Stimulated activated CD4-positive, alpha-beta T cell treated with anti-CD3 and anti-CD28 coated beads, Interleukin-1b, Interleukin-23, amount 100 ng/mL, for 24 hours (primary cell): ENCODE measurements at regions not wholly inside any gene's neighbourhood (a gene's known extent, or its start where the extent isn't known, plus 50 kb on each side); places are given as distances from the start of the nearest gene placed in this dataset.

Source experiments
- DNase-seq, 4 experiments: peaks; one replicate each; pipeline ENCODE4 v3.0.0-alpha.2; 2020; ENCODE audit warnings: low read depth in 4 of 4, low spot score in 1 of 4

GRCh38 chr10:128823201-128823600 lies 643.8 kb upstream of the MGMT start:
- DNase-seq = no peak

- DNase-seq = no peak
These were observed 641.4 kb upstream of the MGMT start for GRCh38 chr10:128825626-128826025.

- no peak for DNase-seq
These were observed 633.4 kb upstream of the MGMT start for GRCh38 chr10:128833671-128834070.

- no peak for DNase-seq
These were observed 631.7 kb upstream of the MGMT start for GRCh38 chr10:128835361-128835760.

GRCh38 chr10:128837478-128837877 lies 629.6 kb upstream of the MGMT start:
- DNase-seq = no peak

- DNase-seq = no peak
These were observed 627.9 kb upstream of the MGMT start for GRCh38 chr10:128839134-128839533.

- DNase-seq = no peak
These were observed 627.3 kb upstream of the MGMT start for GRCh38 chr10:128839701-128840100.

DNA sequence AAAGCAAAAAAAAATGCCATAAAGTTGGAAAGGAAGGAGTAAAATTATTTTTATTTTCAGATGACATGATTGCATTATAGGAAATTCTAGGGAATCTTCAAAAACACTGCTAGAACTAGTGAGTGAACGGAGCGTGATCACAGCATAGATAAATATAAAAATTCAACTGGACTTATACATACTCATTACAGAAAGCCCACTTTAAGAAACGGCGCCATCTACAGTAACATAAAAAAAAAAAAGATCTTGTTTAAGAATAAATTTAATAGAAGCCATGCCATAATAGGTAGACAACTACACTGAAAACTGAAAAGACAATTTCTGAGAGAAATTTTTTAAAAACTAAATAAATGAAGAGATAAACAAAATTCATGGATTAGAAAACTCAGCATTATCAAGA lies 623.1 kb upstream of the MGMT start:
- DNase-seq = no peak

DNA sequence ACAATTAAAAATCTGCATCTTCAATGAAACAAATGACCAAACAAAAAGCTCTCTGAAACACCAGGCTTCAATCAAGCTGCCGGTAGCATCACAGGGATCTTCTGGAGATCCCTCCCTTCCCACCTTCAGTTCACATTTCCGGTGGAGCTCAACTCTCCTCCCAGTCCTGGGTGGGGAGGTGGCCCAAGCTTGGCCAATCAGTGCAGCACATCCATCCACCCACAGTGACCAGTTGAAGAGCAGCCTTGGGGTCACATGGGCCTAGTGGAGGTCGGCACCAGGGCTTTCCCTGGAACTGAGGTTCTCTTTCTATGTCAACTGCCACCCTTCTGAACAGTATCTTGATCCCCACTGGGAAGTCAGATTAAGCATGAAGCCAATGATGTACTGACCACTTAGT lies 620.1 kb upstream of the MGMT start:
- DNase-seq = no peak

- DNase-seq = no peak
These were observed 618.2 kb upstream of the MGMT start for GRCh38 chr10:128848810-128849209.

DNA sequence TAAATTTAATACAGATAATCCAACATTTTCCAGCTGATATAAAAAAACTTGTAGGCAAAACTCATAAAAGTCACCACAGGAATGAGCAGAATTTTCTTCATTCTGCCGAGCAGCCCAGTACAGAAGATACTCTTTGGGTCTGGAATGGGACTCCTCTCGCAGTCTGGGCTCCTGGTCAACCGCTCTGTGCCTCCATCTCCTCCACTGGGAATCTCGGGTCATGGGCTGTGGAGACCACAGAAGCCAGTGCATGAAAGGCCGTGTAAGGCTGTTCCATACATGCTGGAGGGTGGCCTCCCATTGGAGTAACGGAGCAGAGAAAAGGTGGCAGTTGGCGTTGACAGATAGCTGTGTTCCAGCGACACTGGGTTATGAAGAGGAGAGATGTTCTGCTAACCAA lies 616.4 kb upstream of the MGMT start:
- DNase-seq = no peak

- DNase-seq = no peak
These were observed 615.8 kb upstream of the MGMT start for GRCh38 chr10:128851281-128851680.

DNA sequence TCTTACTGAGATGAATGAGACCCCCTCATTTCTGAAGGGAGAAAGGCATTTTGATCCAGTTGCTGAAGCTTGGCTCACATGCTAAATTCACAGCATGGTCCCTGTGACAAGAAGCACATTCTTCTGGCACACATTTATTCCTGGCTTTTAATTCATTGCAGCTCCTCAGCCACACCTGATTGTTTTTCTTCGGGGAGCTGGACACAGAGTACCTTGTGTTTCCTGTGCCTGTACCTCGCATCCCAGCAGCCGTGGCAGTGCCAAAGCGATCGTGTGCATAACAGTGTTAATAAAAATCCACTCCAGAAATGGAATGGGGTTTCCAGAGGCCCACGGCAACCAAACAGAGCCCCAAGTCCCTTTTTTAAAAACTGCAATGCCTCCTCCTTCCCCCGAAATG lies 615.3 kb upstream of the MGMT start:
- DNase-seq = no peak

GRCh38 chr10:128852449-128852848 lies 614.6 kb upstream of the MGMT start:
- DNase-seq = no peak

DNA sequence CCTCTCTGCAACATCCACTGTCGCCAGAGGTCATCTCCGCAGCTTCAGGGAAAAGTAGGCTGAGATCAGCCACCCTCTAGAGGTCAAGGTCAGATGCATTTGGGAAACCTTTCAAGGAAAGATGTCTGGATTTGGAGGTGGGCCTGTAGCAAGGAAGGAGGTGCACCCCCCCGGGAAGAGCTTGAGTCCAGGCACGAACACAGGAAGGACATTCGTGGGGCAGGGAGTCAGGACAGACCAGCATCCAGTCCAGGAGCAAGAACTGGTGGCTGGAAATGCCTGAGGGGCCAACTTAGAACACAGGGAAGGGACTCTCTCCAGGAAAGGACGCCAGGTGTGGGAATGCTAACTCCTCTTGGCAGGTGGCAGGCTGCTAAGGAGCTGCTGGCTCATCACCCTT lies 614.1 kb upstream of the MGMT start:
- DNase-seq = no peak

DNA sequence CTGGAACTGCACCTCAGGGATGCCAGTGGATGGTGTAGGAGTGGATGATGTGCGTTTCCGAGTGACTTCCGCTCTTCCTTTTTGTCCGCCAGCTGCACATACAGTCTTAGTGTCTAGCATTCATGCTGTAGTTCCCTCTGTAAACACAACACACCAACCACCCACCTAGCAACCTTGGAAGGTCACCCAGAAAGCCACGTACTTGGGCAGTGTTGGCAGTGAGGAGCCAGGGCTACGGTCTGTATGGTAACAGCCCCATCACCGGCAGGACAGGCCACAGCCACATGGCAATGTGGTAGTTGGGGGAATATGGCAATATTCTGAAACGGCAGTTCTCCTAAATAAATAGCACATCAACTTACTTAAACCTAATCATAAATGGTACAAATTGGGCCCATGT lies 613.5 kb upstream of the MGMT start:
- no peak for DNase-seq

DNA sequence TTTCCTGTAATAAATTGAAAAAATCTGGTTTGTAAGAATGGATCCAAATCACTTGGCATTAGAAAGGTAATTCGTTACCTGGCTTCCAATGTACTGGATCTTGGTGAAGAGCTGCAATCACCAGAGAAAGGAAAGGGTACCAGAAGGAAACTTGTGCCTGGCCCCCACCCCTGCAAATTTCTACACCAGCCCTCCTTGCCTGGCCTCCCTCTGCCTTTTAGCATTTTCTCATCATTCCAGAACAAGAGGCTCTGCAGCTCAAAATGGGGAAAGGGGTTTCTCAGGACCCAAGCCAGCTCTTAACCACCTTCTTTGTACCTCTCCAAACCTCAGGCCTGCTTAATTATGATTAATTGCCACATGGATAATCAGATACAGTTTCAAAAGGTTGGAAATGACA lies 612.8 kb upstream of the MGMT start:
- DNase-seq = no peak

GRCh38 chr10:128854963-128855362 lies 612.1 kb upstream of the MGMT start:
- DNase-seq = no peak

GRCh38 chr10:128855618-128856428 lies 611.2 kb upstream of the MGMT start:
- no peak for DNase-seq

DNA sequence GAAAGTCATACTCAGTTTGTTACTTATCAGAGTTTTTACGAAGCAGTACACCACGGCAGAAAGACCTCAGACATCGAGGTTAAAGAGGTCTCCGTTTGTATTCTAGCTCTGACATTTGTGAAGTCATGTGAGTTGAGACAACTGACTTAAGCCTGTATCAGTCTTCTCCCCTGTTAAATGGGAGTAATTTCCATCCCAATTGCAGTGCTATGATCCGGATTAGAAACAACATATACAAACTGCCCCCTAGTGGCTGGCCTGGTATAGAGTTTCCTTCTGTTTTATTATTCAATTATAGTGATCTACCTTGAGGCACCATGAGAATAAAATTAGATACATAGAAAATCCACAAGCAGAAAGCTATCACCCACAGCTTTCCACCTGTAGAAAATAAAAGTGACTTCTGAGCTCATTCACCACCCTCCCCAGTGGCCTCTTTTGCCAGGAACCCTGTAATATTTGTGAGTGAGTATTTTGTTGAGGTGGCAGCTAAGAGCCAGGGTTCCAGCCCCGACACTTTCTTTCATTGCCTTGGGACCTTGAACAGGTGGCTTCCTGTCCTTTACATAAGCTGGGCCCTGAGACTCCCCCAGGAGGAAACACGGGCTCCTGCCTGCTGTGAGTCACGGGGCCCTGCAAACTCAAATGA lies 607.2 kb upstream of the MGMT start:
- peak in 1 of 4 experiments; percentile 7 for DNase-seq

DNA sequence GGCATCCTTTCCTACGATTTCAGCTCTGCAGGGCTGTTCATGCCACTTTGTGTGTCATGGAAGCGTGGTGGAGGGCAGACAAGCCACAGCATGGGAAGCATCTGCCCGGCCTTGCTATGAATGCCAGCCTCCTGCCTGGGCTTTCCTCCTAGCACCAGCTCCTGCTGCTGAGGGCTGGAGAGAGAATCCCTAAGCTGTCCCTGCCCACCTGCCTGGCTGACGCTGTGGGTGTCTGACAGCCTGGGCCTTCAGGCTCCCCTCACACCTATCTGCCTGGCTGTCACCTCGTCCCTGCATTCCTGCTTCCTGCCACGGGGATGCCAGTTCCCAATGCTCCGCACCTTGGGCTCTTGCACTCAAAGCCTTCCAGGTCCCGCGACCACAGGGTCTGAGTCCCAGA lies 606.5 kb upstream of the MGMT start:
- DNase-seq = no peak

DNA sequence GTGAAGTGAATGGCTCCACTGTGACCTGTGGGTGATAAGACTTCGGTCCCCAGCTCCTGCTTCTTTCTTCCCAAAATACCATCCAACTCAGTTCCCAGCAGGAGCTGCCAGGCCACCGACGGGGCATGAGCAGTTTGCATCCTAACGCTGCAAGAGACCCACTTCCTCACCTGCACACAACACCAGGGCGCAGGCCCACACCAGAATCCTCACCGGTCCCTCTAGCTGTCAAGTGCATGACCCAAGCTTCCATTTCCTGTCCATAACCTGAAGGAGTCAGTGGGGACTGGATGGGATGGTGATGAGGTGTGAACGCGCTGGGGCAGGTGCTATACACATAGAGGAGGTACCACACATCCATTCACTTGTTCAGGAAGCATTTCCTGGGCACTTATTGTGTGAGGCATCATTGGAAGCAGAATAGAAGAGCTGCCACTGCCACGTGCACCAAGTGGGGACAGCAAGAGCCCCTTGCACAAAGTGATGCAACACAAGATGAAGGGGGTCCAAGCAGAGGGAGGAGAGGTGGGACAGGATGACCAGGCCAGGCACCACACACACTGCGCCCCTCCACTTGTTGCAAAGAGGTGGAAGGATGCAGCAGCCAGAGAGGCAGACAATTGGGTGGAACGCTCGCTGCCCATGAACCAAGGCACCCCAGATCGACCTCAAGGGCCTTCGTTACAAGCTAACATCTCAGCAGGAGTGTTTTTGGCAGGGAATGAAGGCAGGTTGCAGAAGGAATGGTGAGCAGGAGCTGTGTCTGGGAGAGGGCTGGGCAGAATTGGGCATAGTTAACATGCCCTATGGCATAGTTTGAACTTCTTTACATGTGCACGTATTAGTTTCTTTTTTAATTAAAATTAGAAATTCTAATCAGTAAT lies 605.8 kb upstream of the MGMT start:
- no peak for DNase-seq
